ENCODE measurements at regions not wholly inside any gene's neighbourhood (a gene's known extent, or its start where the extent isn't known, plus 50 kb on each side); places are given as distances from the start of the nearest gene placed in this dataset.

GRCh38 chr7:95660023-95660434 lies 63.7 kb upstream of the PDK4 start:
- TF ChIP-seq PBX2 (CRISPR knock-in tag; IDR thresholded peaks at IDR 0.05) = no peak
- TF ChIP-seq TP53 (CRISPR knock-in tag; conservative IDR thresholded peaks at IDR 0.05) = no peak
- no peak for TF ChIP-seq CBFB (CRISPR knock-in tag; IDR thresholded peaks at IDR 0.05)
- TF ChIP-seq NR0B2 (CRISPR knock-in tag; IDR thresholded peaks at IDR 0.05) = no peak
- TF ChIP-seq CTCF (CRISPR knock-in tag; IDR thresholded peaks at IDR 0.05) = no peak
